WTC11 (cell line): ENCODE measurements at regions not wholly inside any gene's neighbourhood (a gene's known extent, or its start where the extent isn't known, plus 50 kb on each side); places are given as distances from the start of the nearest gene placed in this dataset.

Experiments
- ATAC-seq: fragments of 200-7000 bp; cut with Tn5 transposase; 2 replicates; pipeline ENCODE4 v1.10.0; 2021; ENCODE audit warnings: mild to moderate bottlenecking, moderate library complexity
- CTCF ChIA-PET: fragments of 300-600 bp; sonication (Branson Sonifier 250); formaldehyde crosslinking; loops from one replicate; lab custom pipeline; 2021; ENCODE audit warnings: antibody characterized with exemption; lab: Charles Lee
- POLR2A ChIA-PET: fragments of 350-600 bp; sonication (Branson Sonifier 250); formaldehyde crosslinking; loops from one replicate; lab custom pipeline; 2021; ENCODE audit warnings: antibody characterized with exemption; lab: Charles Lee
- DNase-seq: peaks from one replicate; pipeline ENCODE4 v3.0.0; 2021; ENCODE audit warnings: low spot score
- H3K27ac Mint-ChIP-seq: 2 replicates; pipeline ENCODE4 v1.8.0; 2021; ENCODE audit warnings: mixed read lengths
- H3K27me3 Mint-ChIP-seq: 2 replicates; pipeline ENCODE4 v1.8.0; 2021; ENCODE audit warnings: low read depth, mild to moderate bottlenecking, moderate library complexity, mixed read lengths
- H3K36me3 Mint-ChIP-seq: 2 replicates; pipeline ENCODE4 v1.8.0; 2021; ENCODE audit warnings: mixed read lengths
- H3K4me1 Mint-ChIP-seq: 2 replicates; pipeline ENCODE4 v1.8.0; 2022; ENCODE audit warnings: mixed read lengths
- H3K4me3 Mint-ChIP-seq: 2 replicates; pipeline ENCODE4 v1.8.0; 2021; ENCODE audit warnings: mild to moderate bottlenecking, moderate library complexity, mixed read lengths
- H3K9me3 Mint-ChIP-seq: 2 replicates; pipeline ENCODE4 v1.8.0; 2021; ENCODE audit warnings: mixed read lengths
- CREB1 ChIP-seq: sonication (generic); formaldehyde crosslinking; IDR thresholded peaks from 2 replicates; pipeline ENCODE4 v1.8.0; 2023; ENCODE audit warnings: mild to moderate bottlenecking, missing genetic modification reagents
- GTF2I ChIP-seq: fragments of 250-450 bp; sonication (Bioruptor Pico); conservative IDR thresholded peaks from 2 replicates; pipeline ENCODE4 v1.4.0; 2021; ENCODE audit warnings: mild to moderate bottlenecking
- NFATC4 ChIP-seq: fragments of 250-450 bp; sonication (Bioruptor Pico); IDR thresholded peaks from 2 replicates; pipeline ENCODE4 v1.9.0; 2021; ENCODE audit warnings: mild to moderate bottlenecking
- NR2C2 ChIP-seq: sonication (generic); formaldehyde crosslinking; IDR thresholded peaks from 2 replicates; pipeline ENCODE4 v1.8.0; 2022; ENCODE audit warnings: mild to moderate bottlenecking, missing genetic modification reagents
- NR3C1 ChIP-seq: sonication (generic); formaldehyde crosslinking; conservative IDR thresholded peaks from 2 replicates; pipeline ENCODE4 v1.8.1; 2023; ENCODE audit warnings: low read depth, mild to moderate bottlenecking, missing genetic modification reagents
- PREB ChIP-seq: sonication (generic); formaldehyde crosslinking; IDR thresholded peaks from 2 replicates; pipeline ENCODE4 v1.8.1; 2022; ENCODE audit warnings: mild to moderate bottlenecking, missing genetic modification reagents, moderate library complexity, borderline replicate concordance
- SMAD3 ChIP-seq: sonication (generic); formaldehyde crosslinking; IDR thresholded peaks from 2 replicates; pipeline ENCODE4 v1.8.0; 2022; ENCODE audit warnings: missing genetic modification reagents, mild to moderate bottlenecking, borderline replicate concordance
- SMAD4 ChIP-seq: sonication (generic); formaldehyde crosslinking; IDR thresholded peaks from 2 replicates; pipeline ENCODE4 v1.8.0; 2022; ENCODE audit warnings: mild to moderate bottlenecking, missing genetic modification reagents
- ZNF232 ChIP-seq: sonication (generic); formaldehyde crosslinking; IDR thresholded peaks from 2 replicates; pipeline ENCODE4 v1.8.0; 2022; ENCODE audit warnings: mild to moderate bottlenecking, missing genetic modification reagents
- ZNF416 ChIP-seq: fragments of 250-450 bp; sonication (Bioruptor Pico); IDR thresholded peaks from 2 replicates; pipeline ENCODE4 v1.9.0; 2021; ENCODE audit warnings: mild to moderate bottlenecking, inconsistent platforms
- TF ChIP-seq, protein P1 (sequence below): fragments of 200-600 bp; IDR thresholded peaks from 2 replicates; pipeline ENCODE4 v1.8.0; 2022; ENCODE audit warnings: antibody characterized with exemption
- TF ChIP-seq, protein P2 (sequence below): sonication (generic); formaldehyde crosslinking; conservative IDR thresholded peaks from 2 replicates; pipeline ENCODE4 v1.8.1; 2023; ENCODE audit warnings: mild to moderate bottlenecking, low read depth, missing genetic modification reagents, moderate library complexity
- TF ChIP-seq, protein P3 (sequence below): fragments of 250-450 bp; sonication (Bioruptor Pico); IDR thresholded peaks from 2 replicates; pipeline ENCODE4 v1.9.0; 2021; ENCODE audit warnings: mild to moderate bottlenecking
- TF ChIP-seq, protein P4 (sequence below): sonication (generic); formaldehyde crosslinking; IDR thresholded peaks from 2 replicates; pipeline ENCODE4 v1.8.0; 2022; ENCODE audit warnings: mild to moderate bottlenecking, missing genetic modification reagents

- Mint-ChIP-seq H3K27me3 (peaks cover 3% of the 10 kb centered on the region; the same call in 1 of the 2 replicates), H3K36me3 (no peaks in the 10 kb centered on the region), H3K27ac (no peak overlapping the region), H3K4me1 (peaks cover 4% of the 10 kb centered on the region; the same call in 1 of the 2 replicates), H3K9me3 (no peaks in the 10 kb centered on the region), H3K4me3 (no peak overlapping the region)
- ChIA-PET CTCF (interaction anchor here (1.2 kb wide), 1 partner anchor 98 kb away, joined by 3 read pairs; no protein-coding TSS in a partner anchor), POLR2A (no interaction called here)
- TF ChIP-seq SMAD3 (CRISPR knock-in tag) (no peak), ZNF416 (no peak), GTF2I (CRISPR knock-in tag) (no peak), PREB (no peak), NFATC4 (CRISPR knock-in tag) (no peak), CREB1 (CRISPR knock-in tag) (no peak)
- TF ChIP-seq, protein P1, sequence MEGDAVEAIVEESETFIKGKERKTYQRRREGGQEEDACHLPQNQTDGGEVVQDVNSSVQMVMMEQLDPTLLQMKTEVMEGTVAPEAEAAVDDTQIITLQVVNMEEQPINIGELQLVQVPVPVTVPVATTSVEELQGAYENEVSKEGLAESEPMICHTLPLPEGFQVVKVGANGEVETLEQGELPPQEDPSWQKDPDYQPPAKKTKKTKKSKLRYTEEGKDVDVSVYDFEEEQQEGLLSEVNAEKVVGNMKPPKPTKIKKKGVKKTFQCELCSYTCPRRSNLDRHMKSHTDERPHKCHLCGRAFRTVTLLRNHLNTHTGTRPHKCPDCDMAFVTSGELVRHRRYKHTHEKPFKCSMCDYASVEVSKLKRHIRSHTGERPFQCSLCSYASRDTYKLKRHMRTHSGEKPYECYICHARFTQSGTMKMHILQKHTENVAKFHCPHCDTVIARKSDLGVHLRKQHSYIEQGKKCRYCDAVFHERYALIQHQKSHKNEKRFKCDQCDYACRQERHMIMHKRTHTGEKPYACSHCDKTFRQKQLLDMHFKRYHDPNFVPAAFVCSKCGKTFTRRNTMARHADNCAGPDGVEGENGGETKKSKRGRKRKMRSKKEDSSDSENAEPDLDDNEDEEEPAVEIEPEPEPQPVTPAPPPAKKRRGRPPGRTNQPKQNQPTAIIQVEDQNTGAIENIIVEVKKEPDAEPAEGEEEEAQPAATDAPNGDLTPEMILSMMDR, result no peak
- TF ChIP-seq, protein P2, sequence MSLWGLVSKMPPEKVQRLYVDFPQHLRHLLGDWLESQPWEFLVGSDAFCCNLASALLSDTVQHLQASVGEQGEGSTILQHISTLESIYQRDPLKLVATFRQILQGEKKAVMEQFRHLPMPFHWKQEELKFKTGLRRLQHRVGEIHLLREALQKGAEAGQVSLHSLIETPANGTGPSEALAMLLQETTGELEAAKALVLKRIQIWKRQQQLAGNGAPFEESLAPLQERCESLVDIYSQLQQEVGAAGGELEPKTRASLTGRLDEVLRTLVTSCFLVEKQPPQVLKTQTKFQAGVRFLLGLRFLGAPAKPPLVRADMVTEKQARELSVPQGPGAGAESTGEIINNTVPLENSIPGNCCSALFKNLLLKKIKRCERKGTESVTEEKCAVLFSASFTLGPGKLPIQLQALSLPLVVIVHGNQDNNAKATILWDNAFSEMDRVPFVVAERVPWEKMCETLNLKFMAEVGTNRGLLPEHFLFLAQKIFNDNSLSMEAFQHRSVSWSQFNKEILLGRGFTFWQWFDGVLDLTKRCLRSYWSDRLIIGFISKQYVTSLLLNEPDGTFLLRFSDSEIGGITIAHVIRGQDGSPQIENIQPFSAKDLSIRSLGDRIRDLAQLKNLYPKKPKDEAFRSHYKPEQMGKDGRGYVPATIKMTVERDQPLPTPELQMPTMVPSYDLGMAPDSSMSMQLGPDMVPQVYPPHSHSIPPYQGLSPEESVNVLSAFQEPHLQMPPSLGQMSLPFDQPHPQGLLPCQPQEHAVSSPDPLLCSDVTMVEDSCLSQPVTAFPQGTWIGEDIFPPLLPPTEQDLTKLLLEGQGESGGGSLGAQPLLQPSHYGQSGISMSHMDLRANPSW (CRISPR knock-in tag), result no peak
- ATAC-seq, result no peak
- no peak for DNase-seq
Measured at GRCh38 chr9:135183069-135183468, 95.6 kb downstream of the OLFM1 start.

DNA sequence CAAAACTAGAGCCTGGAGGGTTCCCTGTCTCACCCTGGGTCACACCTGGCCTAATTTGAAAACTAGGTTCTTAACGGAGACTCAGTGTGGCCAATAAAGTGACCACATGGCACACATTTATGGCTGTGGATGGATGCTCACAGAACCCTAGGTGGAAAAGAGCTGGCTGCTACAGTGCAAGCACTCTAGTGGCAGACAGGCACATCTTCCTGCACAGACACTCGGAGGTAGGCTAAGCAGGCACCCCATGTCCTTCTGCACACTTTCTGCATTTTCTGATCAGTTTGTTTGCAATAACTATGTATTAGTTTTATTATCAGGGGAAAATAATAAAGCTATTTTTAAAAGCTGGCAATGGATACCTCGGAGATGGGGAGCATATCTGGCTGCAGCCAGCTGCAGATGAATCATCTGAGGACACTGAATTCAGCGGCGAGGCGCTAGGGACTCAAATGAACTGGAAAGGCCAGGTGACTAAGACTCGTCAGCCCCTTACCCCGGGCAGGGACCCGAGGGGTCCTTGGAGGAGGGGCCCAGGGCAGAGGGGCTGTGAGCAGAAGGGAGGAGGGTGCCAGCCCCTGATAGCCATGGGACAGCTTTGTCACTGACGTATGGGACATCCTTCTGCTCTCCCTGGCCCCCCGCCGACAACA lies 96.2 kb downstream of the OLFM1 start:
- DNase-seq, result no peak
- POLR2A ChIA-PET, result no interaction called here
- no peak for TF ChIP-seq NR2C2 (CRISPR knock-in tag)
- TF ChIP-seq, protein P3, sequence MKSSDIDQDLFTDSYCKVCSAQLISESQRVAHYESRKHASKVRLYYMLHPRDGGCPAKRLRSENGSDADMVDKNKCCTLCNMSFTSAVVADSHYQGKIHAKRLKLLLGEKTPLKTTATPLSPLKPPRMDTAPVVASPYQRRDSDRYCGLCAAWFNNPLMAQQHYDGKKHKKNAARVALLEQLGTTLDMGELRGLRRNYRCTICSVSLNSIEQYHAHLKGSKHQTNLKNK, result no peak
- TF ChIP-seq, all 79 proteins: peak for 0
- H3K9me3 Mint-ChIP-seq, result no peaks in the 10 kb centered on the region
- H3K4me1 Mint-ChIP-seq, result peaks cover 4% of the 10 kb centered on the region; the same call in 1 of the 2 replicates
- no peaks in the 10 kb centered on the region for H3K36me3 Mint-ChIP-seq
- no peak overlapping the region for H3K27ac Mint-ChIP-seq
- H3K4me3 Mint-ChIP-seq, result no peak overlapping the region
- H3K27me3 Mint-ChIP-seq, result peaks cover 3% of the 10 kb centered on the region; the same call in 1 of the 2 replicates
- ATAC-seq, result no peak
- CTCF ChIA-PET, result interaction anchor here (1.2 kb wide), 1 partner anchor 98 kb away, joined by 3 read pairs; no protein-coding TSS in a partner anchor

DNA sequence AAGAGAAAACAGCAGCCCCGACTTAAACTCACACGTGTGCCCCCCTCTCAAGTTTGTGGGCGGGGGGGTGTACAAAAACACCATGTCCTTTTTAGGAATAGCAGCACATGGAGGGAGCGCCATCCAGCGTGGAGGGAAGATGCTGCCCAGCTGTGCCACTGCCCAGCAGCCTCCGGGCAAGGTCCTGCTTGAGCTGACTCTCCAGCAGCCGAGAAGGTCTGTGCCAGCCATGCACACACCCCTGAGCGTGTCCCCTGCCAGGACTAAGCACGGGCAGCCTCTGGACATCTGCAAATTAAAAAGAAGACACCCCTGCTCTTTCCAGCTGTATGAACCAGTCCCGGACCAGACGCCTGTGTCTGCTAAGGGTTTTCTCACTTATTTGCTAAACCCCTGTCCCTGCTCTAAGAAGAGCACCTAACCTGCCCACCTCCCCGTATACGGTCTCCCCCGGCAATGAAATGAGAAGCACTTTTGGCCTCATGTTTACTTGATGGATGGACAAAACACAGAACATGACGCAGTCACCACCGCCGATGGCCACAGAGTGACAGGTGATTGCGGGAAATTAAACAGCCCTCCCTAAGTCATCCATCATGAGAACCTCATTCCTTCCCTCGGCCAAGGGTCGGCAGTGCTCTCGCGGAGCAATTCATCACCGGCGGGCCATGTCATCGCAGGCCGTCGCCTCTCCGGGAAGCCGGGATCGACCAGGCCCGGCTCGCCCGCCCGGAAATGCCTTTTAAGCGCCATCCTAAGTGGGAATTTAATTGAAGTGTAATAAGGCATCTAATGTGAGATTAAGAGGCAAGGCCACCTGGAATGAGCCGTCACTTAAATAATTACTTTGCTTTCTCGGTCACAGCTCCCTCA lies 96.9 kb downstream of the OLFM1 start:
- TF ChIP-seq ZNF232 (CRISPR knock-in tag) (no peak), NFATC4 (CRISPR knock-in tag) (no peak), NR3C1 (CRISPR knock-in tag) (no peak), SMAD4 (CRISPR knock-in tag) (no peak)
- TF ChIP-seq, protein P4, sequence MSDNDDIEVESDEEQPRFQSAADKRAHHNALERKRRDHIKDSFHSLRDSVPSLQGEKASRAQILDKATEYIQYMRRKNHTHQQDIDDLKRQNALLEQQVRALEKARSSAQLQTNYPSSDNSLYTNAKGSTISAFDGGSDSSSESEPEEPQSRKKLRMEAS (CRISPR knock-in tag), result no peak
- no peak overlapping the region for H3K27ac Mint-ChIP-seq
- H3K9me3 Mint-ChIP-seq, result no peaks in the 10 kb centered on the region
- ChIA-PET POLR2A (no interaction called here), CTCF (interaction anchor here (1.2 kb wide), 1 partner anchor 97 kb away, joined by 3 read pairs; no protein-coding TSS in a partner anchor)
- no peaks in the 10 kb centered on the region for H3K36me3 Mint-ChIP-seq
- H3K4me3 Mint-ChIP-seq, result no peak overlapping the region
- DNase-seq (no peak), ATAC-seq (no peak)
- peaks cover 4% of the 10 kb centered on the region; the same call in 1 of the 2 replicates for H3K4me1 Mint-ChIP-seq
- H3K27me3 Mint-ChIP-seq, result peaks cover 3% of the 10 kb centered on the region; the same call in 1 of the 2 replicates
